Neuron (in vitro differentiated cells): ENCODE measurements at regions not wholly inside any gene's neighbourhood (a gene's known extent, or its start where the extent isn't known, plus 50 kb on each side); places are given as distances from the start of the nearest gene placed in this dataset.
"Not testable (repeated sequence)": the region's sequence is repeated elsewhere in the genome, so short reads cannot be mapped to it uniquely, and the experiment has no call there.

ENCODE experiments used
- H2AFZ ChIP-seq: one replicate; pipeline ENCODE4 v1.6.1; 2013; ENCODE audit warnings: low read depth, mild to moderate bottlenecking, inconsistent platforms, low read length, moderate library complexity
- H3K27me3 ChIP-seq: one replicate; pipeline ENCODE4 v1.6.1; 2013; ENCODE audit warnings: low read length; ENCODE audit not compliant: insufficient read depth
- H3K36me3 ChIP-seq: one replicate; pipeline ENCODE4 v1.6.1; 2013; ENCODE audit warnings: low read length; ENCODE audit not compliant: insufficient read depth
- H3K4me1 ChIP-seq: one replicate; pipeline ENCODE4 v1.6.1; 2013; ENCODE audit warnings: low read length; ENCODE audit not compliant: insufficient read depth
- H3K4me3 ChIP-seq: 2 replicates; pipeline ENCODE4 v1.5.1; 2013; ENCODE audit warnings: mild to moderate bottlenecking, low read length, moderate library complexity
- H3K9me3 ChIP-seq: one replicate; pipeline ENCODE4 v1.6.1; 2013; ENCODE audit warnings: low read length

DNA sequence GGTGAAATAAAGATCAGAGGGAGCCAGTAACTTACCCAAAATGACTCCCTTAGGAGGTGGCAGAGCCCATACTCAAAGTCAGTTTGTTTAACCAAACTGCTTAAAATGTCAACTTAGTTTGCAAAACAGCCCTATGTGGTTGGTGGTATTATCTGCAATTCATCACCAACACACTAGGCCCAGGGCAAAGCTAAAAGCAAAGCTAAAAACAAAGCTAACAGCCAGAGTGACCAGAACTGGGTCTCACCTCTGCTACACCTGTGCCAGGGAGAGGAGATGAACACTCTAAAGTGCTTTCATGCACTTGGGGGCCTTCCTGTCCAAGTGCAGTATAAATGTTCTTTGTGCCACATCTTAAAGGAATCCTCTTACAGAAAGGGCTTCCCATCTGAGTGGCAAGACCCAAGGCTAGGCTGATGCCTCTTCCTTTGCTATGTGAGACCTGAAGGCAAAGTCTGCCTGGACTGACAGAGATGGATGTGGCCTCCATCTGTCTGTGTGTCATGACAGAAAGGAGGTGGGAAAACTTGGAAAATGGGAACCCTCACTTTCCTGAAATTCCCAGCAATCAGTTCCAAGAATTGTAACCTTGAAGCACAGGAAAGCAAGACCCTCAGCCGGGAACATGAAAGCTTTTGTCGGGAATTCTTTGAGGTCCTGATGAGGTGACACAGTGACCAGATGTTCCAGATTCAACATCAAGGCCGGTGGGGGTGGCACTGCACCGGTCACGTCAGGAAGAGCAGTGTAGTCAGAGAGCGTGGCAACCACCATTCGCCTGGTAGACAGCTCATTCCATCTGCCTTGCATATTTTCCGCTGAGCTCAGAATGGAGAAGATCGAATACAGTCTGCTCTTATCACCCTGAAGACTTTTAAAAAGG lies 214.3 kb upstream of the PLGLB2 start:
- not testable (repeated sequence) for H3K4me3 ChIP-seq, H3K4me1 ChIP-seq, H3K9me3 ChIP-seq, H2AFZ ChIP-seq, H3K27me3 ChIP-seq, H3K36me3 ChIP-seq

DNA sequence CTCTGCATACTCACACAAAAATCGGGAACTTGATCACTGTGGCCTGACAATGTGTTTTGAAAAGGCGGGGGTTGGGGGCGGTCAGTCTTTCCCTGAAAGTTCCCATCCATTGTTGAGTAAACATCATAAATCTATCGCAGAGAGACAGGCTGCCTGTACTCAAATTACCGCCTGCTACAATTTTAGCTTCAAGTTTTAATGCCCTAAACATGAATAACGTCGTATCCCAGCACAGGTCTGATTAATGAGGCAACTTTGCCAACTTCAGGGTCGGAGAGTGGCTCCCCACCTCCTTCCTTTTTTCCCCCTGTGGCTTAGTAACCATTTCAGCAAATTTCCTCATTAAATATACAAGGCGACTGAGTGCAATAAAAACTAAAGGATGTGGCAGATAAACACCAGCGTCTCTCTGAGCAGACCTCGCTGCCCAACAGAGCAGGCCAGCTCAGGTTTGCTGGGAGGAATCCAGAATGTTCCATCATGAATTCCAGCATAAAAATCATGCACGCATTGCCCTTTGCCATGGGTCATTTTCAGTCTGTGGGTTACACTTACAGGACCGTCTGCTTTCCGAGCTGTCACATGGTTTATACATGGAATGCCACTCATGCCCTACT lies 213.5 kb upstream of the PLGLB2 start:
- H3K4me1 ChIP-seq, H3K27me3 ChIP-seq, H3K9me3 ChIP-seq, H2AFZ ChIP-seq, H3K4me3 ChIP-seq, H3K36me3 ChIP-seq: not testable (repeated sequence)

DNA sequence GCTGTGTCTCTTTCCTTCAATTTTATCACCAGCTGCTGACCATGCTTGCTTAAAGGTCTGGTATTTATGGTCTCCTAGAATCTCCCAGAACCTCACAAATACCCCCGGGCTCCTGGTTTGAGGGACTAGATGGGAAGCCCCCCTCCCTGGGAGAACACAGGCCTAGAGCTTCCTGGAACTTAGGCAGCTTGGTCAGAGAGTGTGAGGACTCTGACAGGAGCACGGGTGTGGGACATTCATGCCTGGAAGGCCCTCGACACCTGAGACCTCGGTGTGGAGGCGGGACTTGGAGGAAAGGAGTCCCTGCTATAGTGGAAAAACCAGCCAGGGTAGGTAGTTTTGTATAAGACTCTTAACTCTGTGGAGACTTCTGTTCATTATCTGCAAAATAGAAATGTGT lies 211.5 kb upstream of the PLGLB2 start:
- H3K9me3 ChIP-seq, H3K4me1 ChIP-seq, H2AFZ ChIP-seq, H3K27me3 ChIP-seq, H3K4me3 ChIP-seq, H3K36me3 ChIP-seq: not testable (repeated sequence)

DNA sequence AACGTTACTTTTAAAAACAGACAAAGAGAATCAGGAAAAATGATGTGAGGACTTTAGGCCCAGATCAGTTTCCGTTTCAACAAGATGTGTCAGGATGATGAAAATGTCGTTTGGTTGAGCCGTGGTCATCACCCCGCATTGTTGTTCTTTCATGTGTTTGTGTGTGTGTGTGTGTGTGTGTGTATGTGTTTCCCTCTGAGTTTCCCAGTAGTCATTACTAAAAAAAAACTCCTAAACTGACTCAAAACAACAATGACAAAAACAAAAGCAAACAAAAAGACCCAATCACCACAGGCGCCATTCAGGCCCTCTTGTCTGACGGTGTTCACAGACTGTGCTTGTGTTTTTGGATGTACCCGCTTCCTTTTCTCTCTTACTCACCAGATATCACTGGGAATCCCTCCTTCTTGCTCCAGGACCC lies 210.6 kb upstream of the PLGLB2 start:
- H3K36me3 ChIP-seq, H3K9me3 ChIP-seq, H3K4me3 ChIP-seq, H2AFZ ChIP-seq, H3K4me1 ChIP-seq, H3K27me3 ChIP-seq: not testable (repeated sequence)

DNA sequence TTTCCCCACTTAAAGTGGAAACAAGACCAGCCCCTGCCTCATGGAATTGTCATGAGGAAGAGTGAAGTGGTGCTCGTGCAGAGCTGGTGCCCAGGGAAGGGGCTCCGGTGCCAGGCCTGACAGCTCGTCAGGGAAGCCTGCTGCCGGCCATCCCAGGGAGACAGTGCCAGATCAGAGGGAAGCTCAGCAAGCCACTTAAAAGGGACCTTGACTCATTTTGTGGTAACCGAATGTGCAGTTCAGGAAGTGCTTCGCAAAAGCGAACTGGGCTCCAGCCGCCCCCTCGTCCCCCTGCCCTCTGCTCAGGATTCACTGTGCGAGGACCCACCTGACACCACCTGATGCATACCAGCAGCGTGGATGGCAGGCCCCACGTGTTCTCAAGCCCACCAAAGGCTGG lies 209.6 kb upstream of the PLGLB2 start:
- not testable (repeated sequence) for H3K27me3 ChIP-seq, H3K9me3 ChIP-seq, H3K36me3 ChIP-seq, H3K4me1 ChIP-seq, H2AFZ ChIP-seq, H3K4me3 ChIP-seq

DNA sequence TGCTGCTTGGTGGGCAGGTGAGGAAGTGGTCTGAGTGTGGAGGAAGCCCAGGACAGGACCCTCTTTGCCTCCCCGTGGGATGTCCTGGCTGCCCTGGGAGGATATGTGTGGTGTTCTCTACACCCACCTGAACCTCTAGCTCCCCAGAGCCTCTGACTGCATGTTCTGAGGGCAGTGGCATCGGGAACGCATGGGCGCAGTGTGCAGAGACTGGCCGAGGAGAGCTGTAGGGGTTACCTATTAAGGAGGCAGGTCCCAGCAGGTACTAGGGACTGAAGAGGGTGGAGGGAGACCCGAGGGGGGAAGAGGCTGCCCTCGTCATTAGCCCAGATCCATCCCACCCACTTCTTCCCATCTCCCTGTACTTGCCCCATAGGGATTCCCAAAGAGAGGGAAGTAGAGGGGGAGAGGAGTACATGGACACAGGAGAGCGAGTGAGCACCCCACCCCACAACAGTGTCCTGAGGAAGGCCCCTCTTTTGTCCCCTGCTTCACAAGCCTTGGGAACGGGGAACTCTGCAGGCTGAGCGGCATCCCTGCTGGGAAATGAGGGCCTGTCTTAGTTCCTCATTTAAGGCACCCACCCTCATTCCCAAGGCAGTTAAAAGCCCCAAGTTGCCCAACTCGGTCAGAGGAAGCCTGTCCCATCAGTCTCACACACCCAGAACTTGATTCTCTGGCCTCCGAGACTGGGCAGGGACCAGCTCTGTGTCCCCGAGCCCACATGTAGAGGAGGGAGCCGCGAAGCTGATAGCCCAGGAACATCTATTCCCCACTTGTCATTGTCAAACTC lies 208.5 kb upstream of the PLGLB2 start:
- not testable (repeated sequence) for H3K9me3 ChIP-seq, H3K4me1 ChIP-seq, H3K36me3 ChIP-seq, H3K4me3 ChIP-seq, H2AFZ ChIP-seq, H3K27me3 ChIP-seq

DNA sequence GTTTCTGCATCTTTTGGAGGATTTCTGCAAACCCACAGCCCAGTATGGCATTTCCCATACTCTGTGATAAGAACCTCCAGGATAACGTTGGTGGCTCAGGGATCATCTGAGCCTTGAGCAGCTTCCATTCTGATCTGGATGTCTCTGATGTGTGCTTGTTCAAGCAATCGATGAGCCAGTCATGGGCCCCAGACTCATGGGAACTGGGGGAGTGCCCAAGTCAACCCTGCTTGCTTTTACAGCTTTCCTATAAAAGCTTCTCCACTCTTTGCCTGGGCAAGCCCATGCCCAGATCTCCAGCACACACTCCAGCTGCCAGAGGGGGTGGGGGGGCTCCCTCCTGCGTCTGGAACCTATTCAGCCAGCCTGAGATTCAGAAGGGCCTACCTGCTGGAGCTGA lies 207.6 kb upstream of the PLGLB2 start:
- H3K36me3 ChIP-seq, H3K4me1 ChIP-seq, H2AFZ ChIP-seq, H3K4me3 ChIP-seq, H3K27me3 ChIP-seq, H3K9me3 ChIP-seq: not testable (repeated sequence)

DNA sequence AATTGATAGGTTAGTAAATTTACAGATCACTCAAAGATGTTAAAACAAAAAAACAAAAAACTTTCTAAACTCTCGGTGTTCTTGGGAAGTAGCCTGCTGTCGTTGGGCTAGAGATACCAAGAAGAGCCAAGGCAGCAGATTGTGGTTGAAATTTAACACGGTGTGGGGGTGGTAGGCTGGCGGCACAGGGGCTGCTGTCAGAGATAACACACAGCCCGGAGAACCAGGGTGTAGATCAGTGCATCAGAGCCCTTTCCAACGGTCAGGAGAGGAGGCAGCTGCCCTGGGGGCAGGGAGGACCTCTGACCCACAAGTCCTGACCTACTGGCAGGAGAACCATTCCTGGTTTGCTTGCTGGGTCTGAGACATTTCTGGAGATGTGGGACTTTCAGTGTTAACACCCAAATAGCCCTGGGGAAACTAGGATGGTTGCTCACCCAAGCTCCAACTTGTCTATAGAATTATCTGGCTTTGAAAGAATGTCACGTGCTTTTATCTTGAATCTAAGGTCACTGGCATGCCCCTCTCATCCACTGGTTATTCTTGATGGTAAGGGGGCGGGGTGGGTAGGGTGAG lies 205.2 kb upstream of the PLGLB2 start:
- not testable (repeated sequence) for H3K4me3 ChIP-seq

DNA sequence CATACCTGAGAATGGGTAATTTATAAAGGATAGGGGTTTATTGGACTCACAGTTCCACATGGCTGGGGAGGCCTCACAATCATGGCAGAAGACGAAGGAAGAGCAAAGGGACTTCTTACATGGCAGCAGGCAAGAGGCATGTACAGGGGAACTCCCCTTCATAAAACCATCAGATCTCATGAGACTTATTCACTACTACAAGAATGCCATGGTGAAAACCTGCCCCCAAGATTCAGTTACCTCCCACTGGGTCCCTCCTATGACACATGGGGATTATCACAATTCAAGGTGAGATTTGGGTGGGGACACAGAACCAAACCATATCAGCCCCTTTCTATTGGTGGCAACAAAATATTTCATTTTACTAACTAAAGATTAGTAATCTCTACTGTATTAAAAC lies 204.1 kb upstream of the PLGLB2 start:
- not testable (repeated sequence) for H3K27me3 ChIP-seq, H2AFZ ChIP-seq, H3K9me3 ChIP-seq, H3K4me3 ChIP-seq, H3K4me1 ChIP-seq, H3K36me3 ChIP-seq

More for the DNA sequence above, 205.2 kb upstream of the PLGLB2 start:
- H3K9me3 ChIP-seq, H3K4me1 ChIP-seq, H3K27me3 ChIP-seq, H3K36me3 ChIP-seq, H2AFZ ChIP-seq: not testable (repeated sequence)

DNA sequence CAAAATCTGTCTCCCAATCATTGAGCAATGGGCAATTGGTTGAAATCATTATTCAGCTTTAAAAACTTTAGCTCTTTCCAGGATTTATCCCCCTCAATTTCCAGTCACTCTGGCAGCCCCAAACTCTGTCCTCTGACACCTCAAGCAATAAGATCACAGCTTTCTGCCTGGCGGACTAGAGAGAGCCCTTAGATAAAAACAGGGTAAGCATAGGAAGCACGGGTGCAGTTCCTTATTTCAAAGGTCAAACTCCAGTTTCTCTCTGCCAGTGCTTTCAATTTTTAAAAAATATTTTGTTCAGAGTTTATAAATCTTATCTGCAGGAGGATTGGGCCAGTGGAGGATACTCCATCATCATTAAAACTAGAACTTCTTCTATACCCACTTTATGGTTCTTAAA lies 200.8 kb upstream of the PLGLB2 start:
- not testable (repeated sequence) for H3K27me3 ChIP-seq, H3K4me3 ChIP-seq, H2AFZ ChIP-seq, H3K36me3 ChIP-seq, H3K9me3 ChIP-seq, H3K4me1 ChIP-seq

DNA sequence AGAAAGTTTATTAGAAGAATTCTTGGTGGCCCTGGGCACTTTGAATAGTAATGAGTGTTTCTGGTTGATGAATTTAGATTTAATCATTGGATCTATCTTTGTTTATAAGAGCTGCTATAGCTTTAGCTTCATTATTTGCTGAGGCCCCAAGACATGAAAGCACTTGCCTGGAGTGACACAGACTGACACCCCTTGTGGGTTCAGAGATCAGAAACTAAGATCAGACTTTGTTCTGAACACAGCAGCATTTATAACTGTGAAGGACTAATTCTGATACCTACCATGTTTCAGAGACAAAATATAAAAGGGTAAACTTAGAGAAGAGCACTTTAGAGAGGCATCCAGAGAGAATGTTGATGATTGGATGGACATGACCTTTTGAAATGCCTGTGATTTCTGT lies 199.9 kb upstream of the PLGLB2 start:
- not testable (repeated sequence) for H2AFZ ChIP-seq, H3K27me3 ChIP-seq, H3K4me1 ChIP-seq, H3K9me3 ChIP-seq, H3K36me3 ChIP-seq, H3K4me3 ChIP-seq

DNA sequence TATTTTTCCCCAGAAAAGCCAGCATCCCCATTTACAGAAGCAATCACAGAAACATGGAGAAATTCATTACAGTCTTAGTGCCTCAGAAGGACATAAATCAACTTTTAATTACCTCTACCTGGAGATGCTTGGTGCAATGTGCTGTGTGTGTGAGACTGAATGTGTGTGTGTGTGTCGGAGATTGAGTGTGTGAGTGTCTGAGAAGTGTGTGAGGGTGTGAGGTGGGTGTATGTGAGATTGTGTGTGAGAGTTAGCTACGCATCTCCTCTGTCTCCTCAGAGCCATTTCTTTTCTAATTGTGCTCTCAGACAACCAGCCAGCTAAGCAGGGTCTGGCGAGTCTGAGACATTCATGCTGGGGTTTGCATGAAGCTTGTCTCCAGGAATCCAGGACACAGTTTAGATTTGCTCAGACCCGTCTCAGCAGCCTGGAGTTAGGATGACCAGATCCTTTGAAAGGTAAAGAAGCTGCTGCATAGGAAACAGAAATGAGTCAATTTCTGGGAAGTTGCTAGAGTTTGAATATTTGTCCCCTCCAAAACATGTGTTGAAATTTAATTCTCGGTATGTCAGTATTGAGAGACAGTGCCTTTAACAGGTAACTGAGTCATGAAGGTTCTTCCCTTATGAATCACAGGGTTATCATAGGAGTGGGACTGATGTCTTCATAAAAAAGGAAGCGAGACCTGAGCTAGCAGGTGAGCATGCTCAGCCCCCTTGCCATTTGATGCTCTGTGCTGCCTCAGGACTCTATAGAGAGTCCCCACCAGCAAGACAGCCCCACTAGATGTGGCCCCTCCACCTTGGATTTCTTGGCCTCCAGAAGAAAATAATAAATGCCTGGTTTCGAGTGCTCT lies 199.0 kb upstream of the PLGLB2 start:
- not testable (repeated sequence) for H3K4me1 ChIP-seq, H3K27me3 ChIP-seq, H2AFZ ChIP-seq, H3K36me3 ChIP-seq, H3K4me3 ChIP-seq, H3K9me3 ChIP-seq
